K562 (cell line): ENCODE measurements at regions not wholly inside any gene's neighbourhood (a gene's known extent, or its start where the extent isn't known, plus 50 kb on each side); places are given as distances from the start of the nearest gene placed in this dataset.

ENCODE experiments used
- ATAC-seq: fragments of 200-7000 bp; cut with Tn5 transposase; 3 replicates; pipeline ENCODE4 v1.9.1; 2020; ENCODE audit warnings: moderate library complexity
- BruUV-seq: library from RNA; stranded (reverse); fragments of 400-500 nt; replicated peaks from 2 replicates; lab custom pipeline; 2021; lab: Mats Ljungman, UMichigan
- CTCF ChIA-PET: fragments of 300-600 bp; formaldehyde crosslinking; extraction: SDS; loops from one replicate; lab custom pipeline; 2021; ENCODE audit warnings: low intra/inter-chr PET ratio; lab: Yijun Ruan, JAX
- POLR2A ChIA-PET: fragments of 300-600, 350-650 bp; sonication (Branson Sonifier 250); formaldehyde crosslinking; extraction: SDS; loops from one replicate; lab custom pipeline; 2021; ENCODE audit warnings: antibody characterized with exemption, inconsistent platforms; lab: Yijun Ruan, JAX
- DNase-seq, 4 experiments: peaks; one replicate each; pipeline versions ENCODE4 v3.0.0 to v3.0.0-alpha.2; 2011 to 2018; ENCODE audit warnings: low spot score in 3 of 4, mixed read lengths in 3 of 4; ENCODE audit errors: extremely low read depth in 1 of 4
- FAIRE-seq: peaks from 2 replicates; lab custom pipeline; 2011; peaks lifted over from hg19 to GRCh38; lab: Jason Lieb, UNC
- H2AFZ ChIP-seq: 2 replicates; pipeline ENCODE4 v1.6.0; 2011; ENCODE audit warnings: low read depth, low read length, control low read depth, inconsistent platforms
- H3K27ac ChIP-seq: fragments of 200-600 bp; 3 replicates; pipeline ENCODE4 v1.8.0; 2011; ENCODE audit warnings: low read depth, mild to moderate bottlenecking, control low read depth, inconsistent platforms, low read length, moderate library complexity, mixed read lengths; ENCODE audit errors: extremely low read depth
- H3K27me3 ChIP-seq, 2 experiments: fragments of 300-600 bp in 1 of 2; 2 replicates in 1 of 2; 3 replicates in 1 of 2; pipeline versions ENCODE4 v1.6.0 to v1.8.0; 2011; ENCODE audit warnings: inconsistent platforms in 2 of 2, low read length in 2 of 2, mild to moderate bottlenecking in 1 of 2, mixed read lengths in 1 of 2, moderate library complexity in 1 of 2; ENCODE audit not compliant: control insufficient read depth in 2 of 2, insufficient read depth in 2 of 2
- H3K36me3 ChIP-seq: fragments of 300-600 bp; 3 replicates; pipeline ENCODE4 v1.8.0; 2011; ENCODE audit warnings: mild to moderate bottlenecking, low read length, inconsistent platforms; ENCODE audit not compliant: control insufficient read depth, insufficient read depth
- H3K4me1 ChIP-seq, 2 experiments: fragments of 200-600 bp in 1 of 2; replicated peaks in 1 of 2; 2 replicates in 1 of 2; 3 replicates in 1 of 2; pipeline versions ENCODE4 v1.5.1 to v1.8.0; 2011; ENCODE audit warnings: inconsistent platforms in 2 of 2, low read length in 2 of 2, mild to moderate bottlenecking in 1 of 2, mixed read lengths in 1 of 2, moderate library complexity in 1 of 2; ENCODE audit not compliant: control insufficient read depth in 2 of 2, insufficient read depth in 2 of 2
- H3K4me2 ChIP-seq: 2 replicates; pipeline ENCODE4 v1.6.1; 2011; ENCODE audit warnings: low read length, control low read depth, inconsistent platforms, mixed read lengths; ENCODE audit not compliant: insufficient read depth
- H3K4me3 ChIP-seq: fragments of 200-600 bp; sonication (generic), shearing (Covaris generic); 2 replicates; pipeline ENCODE4 v1.5.1; 2016; ENCODE audit warnings: control low read depth, inconsistent platforms
- H3K79me2 ChIP-seq: fragments of 200-600 bp; 3 replicates; pipeline ENCODE4 v1.8.0; 2011; ENCODE audit warnings: low read length, inconsistent platforms; ENCODE audit not compliant: control insufficient read depth, insufficient read depth
- H3K9ac ChIP-seq, 2 experiments: 2 replicates each; pipeline versions ENCODE4 v1.6.0 to v1.6.1; 2011; ENCODE audit warnings: low read depth in 2 of 2, low read length in 2 of 2, control low read depth in 1 of 2, inconsistent platforms in 1 of 2, mild to moderate bottlenecking in 1 of 2, mixed read lengths in 1 of 2; ENCODE audit not compliant: insufficient read depth in 1 of 2
- H3K9me1 ChIP-seq: one replicate; pipeline ENCODE4 v1.6.0; 2011; ENCODE audit warnings: inconsistent platforms, mild to moderate bottlenecking, low read length, moderate library complexity; ENCODE audit not compliant: control insufficient read depth, insufficient read depth
- H3K9me3 ChIP-seq: replicated peaks from 2 replicates; pipeline ENCODE4 v1.5.1; 2011; ENCODE audit warnings: low read depth, low read length, inconsistent platforms; ENCODE audit not compliant: control insufficient read depth, insufficient read depth
- H4K20me1 ChIP-seq: replicated peaks from 2 replicates; pipeline ENCODE4 v1.6.1; 2011; ENCODE audit warnings: low read length, inconsistent platforms, mixed read lengths; ENCODE audit not compliant: control insufficient read depth, insufficient read depth
- CCNT2 ChIP-seq: IDR thresholded peaks from 2 replicates; pipeline ENCODE4 v1.6.1; 2011; ENCODE audit warnings: borderline replicate concordance, low read depth, mild to moderate bottlenecking, moderate library complexity, mixed read lengths, low read length; ENCODE audit not compliant: insufficient read length; ENCODE audit errors: extremely low read depth
- ESRRA ChIP-seq: fragments of 450-650 bp; IDR thresholded peaks from 2 replicates; pipeline ENCODE4 v1.6.1; 2014; ENCODE audit warnings: low read depth, mild to moderate bottlenecking, moderate library complexity, borderline replicate concordance
- ESRRB ChIP-seq: fragments of 250-450 bp; sonication (Bioruptor Pico); IDR thresholded peaks from 2 replicates; pipeline ENCODE4 v1.5.0; 2020; ENCODE audit warnings: mild to moderate bottlenecking, moderate library complexity, borderline replicate concordance
- HNRNPLL ChIP-seq: fragments of 200-400 bp; formaldehyde crosslinking; IDR thresholded peaks from 2 replicates; pipeline ENCODE4 v1.6.1; 2017; ENCODE audit warnings: low read length, low read depth, mild to moderate bottlenecking; ENCODE audit not compliant: poor library complexity, severe bottlenecking
- KAT2B ChIP-seq: IDR thresholded peaks from one replicate; pipeline ENCODE4 v1.6.1; 2012; ENCODE audit warnings: low read depth, mild to moderate bottlenecking, control low read depth, inconsistent platforms, low read length, moderate library complexity
- POLR2A ChIP-seq: fragments of 450-650 bp; conservative IDR thresholded peaks from 2 replicates; pipeline ENCODE4 v1.6.1; 2016
- RB1 ChIP-seq: fragments of 450-650 bp; IDR thresholded peaks from 2 replicates; pipeline ENCODE4 v1.6.1; 2017; ENCODE audit warnings: low read depth, mild to moderate bottlenecking
- RBM34 ChIP-seq: fragments of 200-400 bp; formaldehyde crosslinking; IDR thresholded peaks from 2 replicates; pipeline ENCODE4 v1.6.1; 2018; ENCODE audit warnings: low read length, borderline replicate concordance; ENCODE audit not compliant: insufficient read depth
- SP2 ChIP-seq: IDR thresholded peaks from 2 replicates; pipeline ENCODE4 v1.6.1; 2011; ENCODE audit warnings: mild to moderate bottlenecking, low read depth, low read length, moderate library complexity; ENCODE audit not compliant: poor library complexity, severe bottlenecking; ENCODE audit errors: extremely low read depth
- TAF15 ChIP-seq: fragments of 200-400 bp; formaldehyde crosslinking; IDR thresholded peaks from 2 replicates; pipeline ENCODE4 v1.6.1; 2017; ENCODE audit warnings: mild to moderate bottlenecking, low read depth, low read length, moderate library complexity
- ZKSCAN3 ChIP-seq: fragments of 250-450 bp; sonication (Bioruptor Pico); IDR thresholded peaks from 2 replicates; pipeline ENCODE4 v1.4.0; 2020
- ZNF174 ChIP-seq: fragments of 250-450 bp; sonication (Bioruptor Pico); IDR thresholded peaks from 2 replicates; pipeline ENCODE4 v1.4.0; 2020; ENCODE audit warnings: mild to moderate bottlenecking
- ZNF41 ChIP-seq: fragments of 250-450 bp; sonication (Bioruptor Pico); conservative IDR thresholded peaks from 2 replicates; pipeline ENCODE4 v1.4.0; 2020; ENCODE audit warnings: mild to moderate bottlenecking
- WGBS: fragments of 100-300 bp; shearing (Covaris generic); methylation state at CpG from one replicate; pipeline ENCODE4 v1.1.6; 2016; ENCODE audit warnings: low coverage, mixed read lengths; ENCODE audit not compliant: insufficient coverage; ENCODE audit errors: missing lambda C conversion rate; 5-methylcytosine and 5-hydroxymethylcytosine counted together
- in situ Hi-C: fragments of 300-500 bp; cut with MboI; formaldehyde crosslinking; loops from 4 replicates; pipeline ENCODE4 v1.15.0; 2018; ENCODE audit warnings: inconsistent platforms, mixed read lengths
- intact Hi-C: fragments of 100-400 bp; cut with micrococcal nuclease; formaldehyde crosslinking; loops from 2 replicates; pipeline ENCODE4 v1.14.2; 2022
- TF ChIP-seq, protein P1 (sequence below): sonication (generic); formaldehyde crosslinking; IDR thresholded peaks from 2 replicates; pipeline ENCODE4 v1.8.1; 2023; ENCODE audit warnings: missing genetic modification reagents, mild to moderate bottlenecking, borderline replicate concordance
- TF ChIP-seq, protein P2 (sequence below), 2 experiments: fragments of 450-650 bp; conservative IDR thresholded peaks; 2 replicates each; pipeline ENCODE4 v1.6.1; 2017; ENCODE audit warnings: mild to moderate bottlenecking in 2 of 2, moderate library complexity in 2 of 2
- TF ChIP-seq, protein P3 (sequence below): fragments of 250-450 bp; sonication (Bioruptor Pico); IDR thresholded peaks from 2 replicates; pipeline ENCODE4 v1.4.0; 2020; ENCODE audit warnings: mild to moderate bottlenecking, moderate library complexity

DNA sequence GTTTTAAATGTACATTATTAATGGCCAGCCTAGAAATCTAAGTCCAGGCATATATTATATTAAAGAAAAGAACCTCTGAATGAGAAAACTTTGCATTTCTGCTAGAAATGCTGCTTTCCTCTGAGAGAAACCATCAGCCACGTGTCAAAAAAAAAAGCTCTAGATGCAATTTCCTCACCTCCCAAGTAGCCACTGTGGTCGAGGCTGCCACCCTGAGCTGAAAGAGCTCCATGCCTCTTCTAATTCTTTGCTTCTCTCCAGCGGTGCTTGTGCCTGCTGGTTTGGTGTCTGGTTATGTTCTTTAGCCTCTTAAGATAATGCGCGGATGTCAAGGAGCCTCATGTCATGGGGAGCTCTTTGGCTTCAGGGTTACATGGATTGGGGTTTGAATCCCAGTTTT, 316.0 kb downstream of the TFAP2C start:
- no peaks in the 10 kb centered on the region for H3K4me1 ChIP-seq
- no peaks in the 10 kb centered on the region for H3K9me3 ChIP-seq
- ChIA-PET CTCF (no interaction called here), POLR2A (interaction anchor here (0.6 to 0.7 kb wide), 4 partner anchors 12 to 173 kb away, joined by 3 to 5 read pairs (median 4); no protein-coding TSS in a partner anchor)
- peaks cover 4 to 33% of the 10 kb centered on the region in 2 experiments; a peak in 4 of 5 replicates for H3K27me3 ChIP-seq
- FAIRE-seq (no peak), DNase-seq (no peak), ATAC-seq (no peak)
- H3K9ac ChIP-seq = no peak overlapping the region
- intact Hi-C loops = no loop called here
- no peak overlapping the region for H3K4me3 ChIP-seq
- H3K4me2 ChIP-seq = no peak overlapping the region
- H3K9me1 ChIP-seq = no peaks in the 10 kb centered on the region
- H2AFZ ChIP-seq = no peak overlapping the region
- in situ Hi-C loops = no loop called here
- no peaks in the 10 kb centered on the region for H3K79me2 ChIP-seq
- 3% methylated on average over 5 of the region's 5 CpGs for WGBS
- H4K20me1 ChIP-seq = no peaks in the 10 kb centered on the region
- no peaks in the 10 kb centered on the region for H3K36me3 ChIP-seq
- H3K27ac ChIP-seq = no peak overlapping the region
- no TSS peak for BruUV-seq
- TF ChIP-seq ZKSCAN3 (CRISPR knock-in tag) (no peak), RBM34 (no peak), RB1 (no peak), ESRRA (no peak), CCNT2 (no peak), KAT2B (no peak), ZNF174 (CRISPR knock-in tag) (no peak), ZNF41 (CRISPR knock-in tag) (no peak), SP2 (no peak), HNRNPLL (no peak), POLR2A (no peak), TAF15 (no peak), ESRRB (CRISPR knock-in tag) (no peak)
- TF ChIP-seq, protein P1, sequence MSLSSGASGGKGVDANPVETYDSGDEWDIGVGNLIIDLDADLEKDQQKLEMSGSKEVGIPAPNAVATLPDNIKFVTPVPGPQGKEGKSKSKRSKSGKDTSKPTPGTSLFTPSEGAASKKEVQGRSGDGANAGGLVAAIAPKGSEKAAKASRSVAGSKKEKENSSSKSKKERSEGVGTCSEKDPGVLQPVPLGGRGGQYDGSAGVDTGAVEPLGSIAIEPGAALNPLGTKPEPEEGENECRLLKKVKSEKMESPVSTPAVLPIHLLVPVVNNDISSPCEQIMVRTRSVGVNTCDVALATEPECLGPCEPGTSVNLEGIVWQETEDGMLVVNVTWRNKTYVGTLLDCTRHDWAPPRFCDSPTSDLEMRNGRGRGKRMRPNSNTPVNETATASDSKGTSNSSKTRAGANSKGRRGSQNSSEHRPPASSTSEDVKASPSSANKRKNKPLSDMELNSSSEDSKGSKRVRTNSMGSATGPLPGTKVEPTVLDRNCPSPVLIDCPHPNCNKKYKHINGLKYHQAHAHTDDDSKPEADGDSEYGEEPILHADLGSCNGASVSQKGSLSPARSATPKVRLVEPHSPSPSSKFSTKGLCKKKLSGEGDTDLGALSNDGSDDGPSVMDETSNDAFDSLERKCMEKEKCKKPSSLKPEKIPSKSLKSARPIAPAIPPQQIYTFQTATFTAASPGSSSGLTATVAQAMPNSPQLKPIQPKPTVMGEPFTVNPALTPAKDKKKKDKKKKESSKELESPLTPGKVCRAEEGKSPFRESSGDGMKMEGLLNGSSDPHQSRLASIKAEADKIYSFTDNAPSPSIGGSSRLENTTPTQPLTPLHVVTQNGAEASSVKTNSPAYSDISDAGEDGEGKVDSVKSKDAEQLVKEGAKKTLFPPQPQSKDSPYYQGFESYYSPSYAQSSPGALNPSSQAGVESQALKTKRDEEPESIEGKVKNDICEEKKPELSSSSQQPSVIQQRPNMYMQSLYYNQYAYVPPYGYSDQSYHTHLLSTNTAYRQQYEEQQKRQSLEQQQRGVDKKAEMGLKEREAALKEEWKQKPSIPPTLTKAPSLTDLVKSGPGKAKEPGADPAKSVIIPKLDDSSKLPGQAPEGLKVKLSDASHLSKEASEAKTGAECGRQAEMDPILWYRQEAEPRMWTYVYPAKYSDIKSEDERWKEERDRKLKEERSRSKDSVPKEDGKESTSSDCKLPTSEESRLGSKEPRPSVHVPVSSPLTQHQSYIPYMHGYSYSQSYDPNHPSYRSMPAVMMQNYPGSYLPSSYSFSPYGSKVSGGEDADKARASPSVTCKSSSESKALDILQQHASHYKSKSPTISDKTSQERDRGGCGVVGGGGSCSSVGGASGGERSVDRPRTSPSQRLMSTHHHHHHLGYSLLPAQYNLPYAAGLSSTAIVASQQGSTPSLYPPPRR (CRISPR knock-in tag) = no peak
- TF ChIP-seq, protein P2, sequence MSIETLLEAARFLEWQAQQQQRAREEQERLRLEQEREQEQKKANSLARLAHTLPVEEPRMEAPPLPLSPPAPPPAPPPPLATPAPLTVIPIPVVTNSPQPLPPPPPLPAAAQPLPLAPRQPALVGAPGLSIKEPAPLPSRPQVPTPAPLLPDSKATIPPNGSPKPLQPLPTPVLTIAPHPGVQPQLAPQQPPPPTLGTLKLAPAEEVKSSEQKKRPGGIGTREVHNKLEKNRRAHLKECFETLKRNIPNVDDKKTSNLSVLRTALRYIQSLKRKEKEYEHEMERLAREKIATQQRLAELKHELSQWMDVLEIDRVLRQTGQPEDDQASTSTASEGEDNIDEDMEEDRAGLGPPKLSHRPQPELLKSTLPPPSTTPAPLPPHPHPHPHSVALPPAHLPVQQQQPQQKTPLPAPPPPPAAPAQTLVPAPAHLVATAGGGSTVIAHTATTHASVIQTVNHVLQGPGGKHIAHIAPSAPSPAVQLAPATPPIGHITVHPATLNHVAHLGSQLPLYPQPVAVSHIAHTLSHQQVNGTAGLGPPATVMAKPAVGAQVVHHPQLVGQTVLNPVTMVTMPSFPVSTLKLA (conservative IDR thresholded peaks at IDR 0.05) = no peak
- TF ChIP-seq, protein P3, sequence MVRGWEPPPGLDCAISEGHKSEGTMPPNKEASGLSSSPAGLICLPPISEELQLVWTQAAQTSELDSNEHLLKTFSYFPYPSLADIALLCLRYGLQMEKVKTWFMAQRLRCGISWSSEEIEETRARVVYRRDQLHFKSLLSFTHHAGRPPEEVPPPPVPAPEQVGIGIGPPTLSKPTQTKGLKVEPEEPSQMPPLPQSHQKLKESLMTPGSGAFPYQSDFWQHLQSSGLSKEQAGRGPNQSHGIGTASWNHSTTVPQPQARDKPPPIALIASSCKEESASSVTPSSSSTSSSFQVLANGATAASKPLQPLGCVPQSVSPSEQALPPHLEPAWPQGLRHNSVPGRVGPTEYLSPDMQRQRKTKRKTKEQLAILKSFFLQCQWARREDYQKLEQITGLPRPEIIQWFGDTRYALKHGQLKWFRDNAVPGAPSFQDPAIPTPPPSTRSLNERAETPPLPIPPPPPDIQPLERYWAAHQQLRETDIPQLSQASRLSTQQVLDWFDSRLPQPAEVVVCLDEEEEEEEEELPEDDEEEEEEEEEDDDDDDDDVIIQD = no peak
